Stimulated activated CD4-positive, alpha-beta T cell treated with anti-CD3 and anti-CD28 coated beads, Interleukin-12 subunit alpha, Interleukin-12 subunit beta, amount 100 ng/mL, for 24 hours (primary cell): ENCODE measurements at regions not wholly inside any gene's neighbourhood (a gene's known extent, or its start where the extent isn't known, plus 50 kb on each side); places are given as distances from the start of the nearest gene placed in this dataset.
"Not testable (repeated sequence)": the region's sequence is repeated elsewhere in the genome, so short reads cannot be mapped to it uniquely, and the experiment has no call there.

Experiments used
- DNase-seq, 2 experiments: peaks; one replicate each; pipeline ENCODE4 v3.0.0-alpha.2; 2020; ENCODE audit warnings: low read depth in 2 of 2

GRCh38 chr17:20902496-20902895 is 140.3 kb downstream of the USP22 start:
- DNase-seq, result not testable (repeated sequence)

- DNase-seq, result not testable (repeated sequence)
These were observed 139.3 kb downstream of the USP22 start for GRCh38 chr17:20903549-20903948.

- peak; percentile 59 to 74 for DNase-seq
These were observed 134.2 kb downstream of the USP22 start for GRCh38 chr17:20908313-20909267.

- DNase-seq, result no peak
These were observed 128.2 kb downstream of the USP22 start for GRCh38 chr17:20914658-20915057.

- no peak for DNase-seq
These were observed 126.4 kb downstream of the USP22 start for GRCh38 chr17:20916383-20916782.

- not testable (repeated sequence) for DNase-seq
These were observed 125.1 kb downstream of the USP22 start for GRCh38 chr17:20917610-20918306.

- DNase-seq, result no peak
These were observed 122.6 kb downstream of the USP22 start for GRCh38 chr17:20920095-20920814.

GRCh38 chr17:20920815-20921199 is 122.0 kb downstream of the USP22 start:
- no peak for DNase-seq

- DNase-seq, result no peak
These were observed 120.6 kb downstream of the USP22 start for GRCh38 chr17:20922128-20922670.

GRCh38 chr17:20924306-20924705 is 118.5 kb downstream of the USP22 start:
- DNase-seq, result no peak

- DNase-seq, result no peak
These were observed 117.7 kb downstream of the USP22 start for GRCh38 chr17:20925091-20925490.

GRCh38 chr17:20925954-20926353 is 116.9 kb downstream of the USP22 start:
- DNase-seq, result no peak

- DNase-seq, result no peak
These were observed 116.3 kb downstream of the USP22 start for GRCh38 chr17:20926532-20926931.

GRCh38 chr17:20927308-20927977 is 115.4 kb downstream of the USP22 start:
- DNase-seq, result no peak

GRCh38 chr17:20929334-20929733 is 113.5 kb downstream of the USP22 start:
- no peak for DNase-seq

- no peak for DNase-seq
These were observed 112.6 kb downstream of the USP22 start for GRCh38 chr17:20930081-20930760.

GRCh38 chr17:20933040-20933439 is 109.8 kb downstream of the USP22 start:
- not testable (repeated sequence) for DNase-seq

- no peak for DNase-seq
These were observed 108.5 kb downstream of the USP22 start for GRCh38 chr17:20934288-20934687.

- DNase-seq, result no peak
These were observed 107.1 kb downstream of the USP22 start for GRCh38 chr17:20935740-20936139.

GRCh38 chr17:20938244-20938643 is 104.6 kb downstream of the USP22 start:
- no peak for DNase-seq
